ENCODE measurements at regions not wholly inside any gene's neighbourhood (a gene's known extent, or its start where the extent isn't known, plus 50 kb on each side); places are given as distances from the start of the nearest gene placed in this dataset.

GRCh38 chr9:103941104-103941503 lies 153.0 kb upstream of the SMC2 start (continued):
- TF ChIP-seq, protein P1, sequence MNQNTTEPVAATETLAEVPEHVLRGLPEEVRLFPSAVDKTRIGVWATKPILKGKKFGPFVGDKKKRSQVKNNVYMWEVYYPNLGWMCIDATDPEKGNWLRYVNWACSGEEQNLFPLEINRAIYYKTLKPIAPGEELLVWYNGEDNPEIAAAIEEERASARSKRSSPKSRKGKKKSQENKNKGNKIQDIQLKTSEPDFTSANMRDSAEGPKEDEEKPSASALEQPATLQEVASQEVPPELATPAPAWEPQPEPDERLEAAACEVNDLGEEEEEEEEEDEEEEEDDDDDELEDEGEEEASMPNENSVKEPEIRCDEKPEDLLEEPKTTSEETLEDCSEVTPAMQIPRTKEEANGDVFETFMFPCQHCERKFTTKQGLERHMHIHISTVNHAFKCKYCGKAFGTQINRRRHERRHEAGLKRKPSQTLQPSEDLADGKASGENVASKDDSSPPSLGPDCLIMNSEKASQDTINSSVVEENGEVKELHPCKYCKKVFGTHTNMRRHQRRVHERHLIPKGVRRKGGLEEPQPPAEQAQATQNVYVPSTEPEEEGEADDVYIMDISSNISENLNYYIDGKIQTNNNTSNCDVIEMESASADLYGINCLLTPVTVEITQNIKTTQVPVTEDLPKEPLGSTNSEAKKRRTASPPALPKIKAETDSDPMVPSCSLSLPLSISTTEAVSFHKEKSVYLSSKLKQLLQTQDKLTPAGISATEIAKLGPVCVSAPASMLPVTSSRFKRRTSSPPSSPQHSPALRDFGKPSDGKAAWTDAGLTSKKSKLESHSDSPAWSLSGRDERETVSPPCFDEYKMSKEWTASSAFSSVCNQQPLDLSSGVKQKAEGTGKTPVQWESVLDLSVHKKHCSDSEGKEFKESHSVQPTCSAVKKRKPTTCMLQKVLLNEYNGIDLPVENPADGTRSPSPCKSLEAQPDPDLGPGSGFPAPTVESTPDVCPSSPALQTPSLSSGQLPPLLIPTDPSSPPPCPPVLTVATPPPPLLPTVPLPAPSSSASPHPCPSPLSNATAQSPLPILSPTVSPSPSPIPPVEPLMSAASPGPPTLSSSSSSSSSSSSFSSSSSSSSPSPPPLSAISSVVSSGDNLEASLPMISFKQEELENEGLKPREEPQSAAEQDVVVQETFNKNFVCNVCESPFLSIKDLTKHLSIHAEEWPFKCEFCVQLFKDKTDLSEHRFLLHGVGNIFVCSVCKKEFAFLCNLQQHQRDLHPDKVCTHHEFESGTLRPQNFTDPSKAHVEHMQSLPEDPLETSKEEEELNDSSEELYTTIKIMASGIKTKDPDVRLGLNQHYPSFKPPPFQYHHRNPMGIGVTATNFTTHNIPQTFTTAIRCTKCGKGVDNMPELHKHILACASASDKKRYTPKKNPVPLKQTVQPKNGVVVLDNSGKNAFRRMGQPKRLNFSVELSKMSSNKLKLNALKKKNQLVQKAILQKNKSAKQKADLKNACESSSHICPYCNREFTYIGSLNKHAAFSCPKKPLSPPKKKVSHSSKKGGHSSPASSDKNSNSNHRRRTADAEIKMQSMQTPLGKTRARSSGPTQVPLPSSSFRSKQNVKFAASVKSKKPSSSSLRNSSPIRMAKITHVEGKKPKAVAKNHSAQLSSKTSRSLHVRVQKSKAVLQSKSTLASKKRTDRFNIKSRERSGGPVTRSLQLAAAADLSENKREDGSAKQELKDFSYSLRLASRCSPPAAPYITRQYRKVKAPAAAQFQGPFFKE (tag by site-specific recombination; IDR thresholded peaks at IDR 0.05; ENCODE audit: borderline replicate concordance), result no peak
- TF ChIP-seq, protein P2, sequence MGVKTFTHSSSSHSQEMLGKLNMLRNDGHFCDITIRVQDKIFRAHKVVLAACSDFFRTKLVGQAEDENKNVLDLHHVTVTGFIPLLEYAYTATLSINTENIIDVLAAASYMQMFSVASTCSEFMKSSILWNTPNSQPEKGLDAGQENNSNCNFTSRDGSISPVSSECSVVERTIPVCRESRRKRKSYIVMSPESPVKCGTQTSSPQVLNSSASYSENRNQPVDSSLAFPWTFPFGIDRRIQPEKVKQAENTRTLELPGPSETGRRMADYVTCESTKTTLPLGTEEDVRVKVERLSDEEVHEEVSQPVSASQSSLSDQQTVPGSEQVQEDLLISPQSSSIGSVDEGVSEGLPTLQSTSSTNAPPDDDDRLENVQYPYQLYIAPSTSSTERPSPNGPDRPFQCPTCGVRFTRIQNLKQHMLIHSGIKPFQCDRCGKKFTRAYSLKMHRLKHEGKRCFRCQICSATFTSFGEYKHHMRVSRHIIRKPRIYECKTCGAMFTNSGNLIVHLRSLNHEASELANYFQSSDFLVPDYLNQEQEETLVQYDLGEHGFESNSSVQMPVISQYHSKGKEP (tag by site-specific recombination; IDR thresholded peaks at IDR 0.05), result no peak
- TF ChIP-seq ZNF221 (tag by site-specific recombination; IDR thresholded peaks at IDR 0.05; ENCODE audit: borderline replicate concordance), result no peak
- TF ChIP-seq ZNF132 (tag by site-specific recombination; IDR thresholded peaks at IDR 0.05; ENCODE audit: borderline replicate concordance), result no peak
- no peak for TF ChIP-seq ZNF677 (tag by site-specific recombination; IDR thresholded peaks at IDR 0.05)
- TF ChIP-seq ZNF112 (tag by site-specific recombination; IDR thresholded peaks at IDR 0.05), result no peak
- TF ChIP-seq ZBTB20 (tag by site-specific recombination; IDR thresholded peaks at IDR 0.05), result no peak
- no peak for TF ChIP-seq PRDM1 (tag by site-specific recombination; IDR thresholded peaks at IDR 0.05)

- H3K36me3 ChIP-seq (ENCODE audit: control insufficient read depth in 2 of 2, insufficient read depth in 1 of 2, low read length in 2 of 2), result no peaks in the 10 kb centered on the region
- H3K4me3 ChIP-seq (ENCODE audit: low read depth, low read length), result no peak overlapping the region
- no peak for TF ChIP-seq ZNF23 (tag by site-specific recombination; IDR thresholded peaks at IDR 0.05; ENCODE audit: borderline replicate concordance)
- TF ChIP-seq ZBTB21 (tag by site-specific recombination; IDR thresholded peaks at IDR 0.05), result no peak
- TF ChIP-seq KLF16 (tag by site-specific recombination; IDR thresholded peaks at IDR 0.05), result no peak
- no peak for TF ChIP-seq ZSCAN23 (tag by site-specific recombination; IDR thresholded peaks at IDR 0.05)
- no peak for TF ChIP-seq WT1 (tag by site-specific recombination; IDR thresholded peaks at IDR 0.05)
- no peak for TF ChIP-seq ZNF707 (tag by site-specific recombination; IDR thresholded peaks at IDR 0.05)
- no peak for TF ChIP-seq ZNF335 (tag by site-specific recombination; conservative IDR thresholded peaks at IDR 0.05)
- no peak for TF ChIP-seq ZNF354C (tag by site-specific recombination; IDR thresholded peaks at IDR 0.05; ENCODE audit: borderline replicate concordance, low read depth)
- TF ChIP-seq FEZF1 (tag by site-specific recombination; IDR thresholded peaks at IDR 0.05), result no peak
- TF ChIP-seq, protein P3, sequence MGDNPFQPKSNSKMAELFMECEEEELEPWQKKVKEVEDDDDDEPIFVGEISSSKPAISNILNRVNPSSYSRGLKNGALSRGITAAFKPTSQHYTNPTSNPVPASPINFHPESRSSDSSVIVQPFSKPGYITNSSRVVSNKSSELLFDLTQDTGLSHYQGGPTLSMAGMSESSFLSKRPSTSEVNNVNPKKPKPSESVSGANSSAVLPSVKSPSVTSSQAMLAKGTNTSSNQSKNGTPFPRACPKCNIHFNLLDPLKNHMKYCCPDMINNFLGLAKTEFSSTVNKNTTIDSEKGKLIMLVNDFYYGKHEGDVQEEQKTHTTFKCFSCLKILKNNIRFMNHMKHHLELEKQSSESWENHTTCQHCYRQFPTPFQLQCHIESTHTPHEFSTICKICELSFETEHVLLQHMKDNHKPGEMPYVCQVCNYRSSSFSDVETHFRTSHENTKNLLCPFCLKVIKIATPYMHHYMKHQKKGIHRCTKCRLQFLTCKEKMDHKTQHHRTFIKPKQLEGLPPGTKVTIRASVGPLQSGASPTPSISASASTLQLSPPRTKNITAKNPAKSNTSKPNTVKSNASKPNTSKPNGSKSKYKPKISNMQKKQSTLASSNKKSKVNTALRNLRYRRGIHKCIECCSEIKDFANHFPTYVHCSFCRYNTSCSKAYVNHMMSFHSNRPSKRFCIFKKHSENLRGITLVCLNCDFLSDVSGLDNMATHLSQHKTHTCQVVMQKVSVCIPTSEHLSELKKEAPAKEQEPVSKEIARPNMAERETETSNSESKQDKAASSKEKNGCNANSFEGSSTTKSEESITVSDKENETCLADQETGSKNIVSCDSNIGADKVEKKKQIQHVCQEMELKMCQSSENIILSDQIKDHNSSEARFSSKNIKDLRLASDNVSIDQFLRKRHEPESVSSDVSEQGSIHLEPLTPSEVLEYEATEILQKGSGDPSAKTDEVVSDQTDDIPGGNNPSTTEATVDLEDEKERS (tag by site-specific recombination; IDR thresholded peaks at IDR 0.05), result no peak
- no peak for TF ChIP-seq ZNF530 (tag by site-specific recombination; IDR thresholded peaks at IDR 0.05; ENCODE audit: low read depth)
- TF ChIP-seq ZNF558 (tag by site-specific recombination; IDR thresholded peaks at IDR 0.05), result no peak
- TF ChIP-seq ZNF138 (tag by site-specific recombination; IDR thresholded peaks at IDR 0.05; ENCODE audit: borderline replicate concordance), result no peak
- TF ChIP-seq ZNF629 (tag by site-specific recombination; IDR thresholded peaks at IDR 0.05), result no peak
- TF ChIP-seq SCRT2 (tag by site-specific recombination; IDR thresholded peaks at IDR 0.05), result no peak
- TF ChIP-seq, protein P2 (tag by site-specific recombination; IDR thresholded peaks at IDR 0.05), result no peak
- TF ChIP-seq KLF7 (tag by site-specific recombination; IDR thresholded peaks at IDR 0.05; ENCODE audit: borderline replicate concordance), result no peak
- no peak for TF ChIP-seq ZFHX2 (tag by site-specific recombination; conservative IDR thresholded peaks at IDR 0.05)
- no peak for TF ChIP-seq ZNF324 (tag by site-specific recombination; IDR thresholded peaks at IDR 0.05)
- no peak for TF ChIP-seq ZNF202 (tag by site-specific recombination; IDR thresholded peaks at IDR 0.05; ENCODE audit: borderline replicate concordance)
- CTCF ChIA-PET, result no interaction called here
- no peaks in the 10 kb centered on the region for H3K9me3 ChIP-seq (ENCODE audit: control insufficient read depth, insufficient read depth, low read depth, low read length)
- POLR2A ChIA-PET, result no interaction called here
- H3K27ac ChIP-seq (ENCODE audit: extremely low read depth, low read depth, low read length), result no peak overlapping the region
- no peaks in the 10 kb centered on the region for H3K4me1 ChIP-seq (ENCODE audit: control insufficient read depth, insufficient read depth, low read length)
These were observed 151.9 kb upstream of the SMC2 start for GRCh38 chr9:103942200-103942599.
